WERI-Rb-1 (cell line): ENCODE measurements at regions not wholly inside any gene's neighbourhood (a gene's known extent, or its start where the extent isn't known, plus 50 kb on each side); places are given as distances from the start of the nearest gene placed in this dataset.
"Not testable (repeated sequence)": the region's sequence is repeated elsewhere in the genome, so short reads cannot be mapped to it uniquely, and the experiment has no call there.

Source experiments
- DNase-seq: peaks from one replicate; pipeline ENCODE4 v3.0.0-alpha.2; 2020
- H3K27ac ChIP-seq: fragments of 250-450 bp; sonication (Bioruptor Pico); 2 replicates; pipeline ENCODE4 v1.5.1; 2020; ENCODE audit warnings: mild to moderate bottlenecking, moderate library complexity
- H3K27me3 ChIP-seq: fragments of 250-450 bp; sonication (Bioruptor Pico); 2 replicates; pipeline ENCODE4 v1.5.1; 2021; ENCODE audit warnings: mild to moderate bottlenecking, low read depth, moderate library complexity; ENCODE audit not compliant: insufficient read depth, severe bottlenecking
- H3K36me3 ChIP-seq: fragments of 250-450 bp; sonication (Bioruptor Pico); 2 replicates; pipeline ENCODE4 v1.5.1; 2020; ENCODE audit warnings: mild to moderate bottlenecking, moderate library complexity
- H3K4me3 ChIP-seq: 2 replicates; pipeline ENCODE4 v1.5.1; 2011; ENCODE audit warnings: low read depth, mild to moderate bottlenecking, control low read depth, low read length
- H3K9me3 ChIP-seq: fragments of 250-450 bp; sonication (Bioruptor Pico); 2 replicates; pipeline ENCODE4 v1.5.1; 2021; ENCODE audit warnings: mild to moderate bottlenecking, moderate library complexity; ENCODE audit not compliant: severe bottlenecking
- TF ChIP-seq, protein P1 (sequence below): IDR thresholded peaks from 2 replicates; pipeline ENCODE4 v1.5.1; 2011; ENCODE audit warnings: low read depth, mild to moderate bottlenecking, control low read depth, inconsistent platforms, low read length

DNA sequence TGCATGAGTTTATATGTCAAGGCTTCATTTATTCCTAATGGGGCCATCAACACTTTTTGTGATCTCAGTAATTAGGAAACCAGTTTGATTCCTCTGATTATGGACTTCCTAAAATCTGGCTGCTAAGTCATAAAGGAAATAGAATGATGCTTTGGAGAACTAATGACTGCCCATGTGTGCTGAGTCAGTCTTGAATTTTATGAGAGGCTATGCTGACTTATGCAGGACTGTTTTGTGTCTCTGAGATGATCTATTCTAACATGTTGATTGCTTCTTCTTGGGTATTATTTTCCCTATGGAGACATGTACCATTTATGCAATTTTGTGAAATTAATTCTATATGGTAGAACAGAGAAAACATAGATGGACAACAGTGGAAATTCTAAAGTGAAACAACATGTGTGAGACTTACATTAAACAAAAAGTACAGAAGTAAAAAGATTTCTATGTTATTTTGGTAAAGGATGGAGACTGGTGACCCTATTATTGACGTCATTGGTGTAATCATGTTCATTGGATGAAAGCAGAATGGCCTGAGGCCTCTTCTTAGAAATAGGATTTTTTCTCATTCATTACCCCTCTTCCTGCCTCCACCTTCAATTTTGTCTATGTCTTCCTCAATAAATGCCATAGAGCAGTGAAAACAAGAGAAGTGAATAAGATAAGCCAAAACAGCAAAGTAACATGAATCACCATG lies 1658.2 kb upstream of the PIK3C3 start:
- Histone ChIP-seq H3K4me3 (no peak overlapping the region), H3K27me3 (no peaks in the 10 kb centered on the region), H3K27ac (no peak overlapping the region), H3K36me3 (no peaks in the 10 kb centered on the region), H3K9me3 (no peaks in the 10 kb centered on the region)
- no peak for DNase-seq
- TF ChIP-seq, protein P1, sequence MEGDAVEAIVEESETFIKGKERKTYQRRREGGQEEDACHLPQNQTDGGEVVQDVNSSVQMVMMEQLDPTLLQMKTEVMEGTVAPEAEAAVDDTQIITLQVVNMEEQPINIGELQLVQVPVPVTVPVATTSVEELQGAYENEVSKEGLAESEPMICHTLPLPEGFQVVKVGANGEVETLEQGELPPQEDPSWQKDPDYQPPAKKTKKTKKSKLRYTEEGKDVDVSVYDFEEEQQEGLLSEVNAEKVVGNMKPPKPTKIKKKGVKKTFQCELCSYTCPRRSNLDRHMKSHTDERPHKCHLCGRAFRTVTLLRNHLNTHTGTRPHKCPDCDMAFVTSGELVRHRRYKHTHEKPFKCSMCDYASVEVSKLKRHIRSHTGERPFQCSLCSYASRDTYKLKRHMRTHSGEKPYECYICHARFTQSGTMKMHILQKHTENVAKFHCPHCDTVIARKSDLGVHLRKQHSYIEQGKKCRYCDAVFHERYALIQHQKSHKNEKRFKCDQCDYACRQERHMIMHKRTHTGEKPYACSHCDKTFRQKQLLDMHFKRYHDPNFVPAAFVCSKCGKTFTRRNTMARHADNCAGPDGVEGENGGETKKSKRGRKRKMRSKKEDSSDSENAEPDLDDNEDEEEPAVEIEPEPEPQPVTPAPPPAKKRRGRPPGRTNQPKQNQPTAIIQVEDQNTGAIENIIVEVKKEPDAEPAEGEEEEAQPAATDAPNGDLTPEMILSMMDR = no peak

DNA sequence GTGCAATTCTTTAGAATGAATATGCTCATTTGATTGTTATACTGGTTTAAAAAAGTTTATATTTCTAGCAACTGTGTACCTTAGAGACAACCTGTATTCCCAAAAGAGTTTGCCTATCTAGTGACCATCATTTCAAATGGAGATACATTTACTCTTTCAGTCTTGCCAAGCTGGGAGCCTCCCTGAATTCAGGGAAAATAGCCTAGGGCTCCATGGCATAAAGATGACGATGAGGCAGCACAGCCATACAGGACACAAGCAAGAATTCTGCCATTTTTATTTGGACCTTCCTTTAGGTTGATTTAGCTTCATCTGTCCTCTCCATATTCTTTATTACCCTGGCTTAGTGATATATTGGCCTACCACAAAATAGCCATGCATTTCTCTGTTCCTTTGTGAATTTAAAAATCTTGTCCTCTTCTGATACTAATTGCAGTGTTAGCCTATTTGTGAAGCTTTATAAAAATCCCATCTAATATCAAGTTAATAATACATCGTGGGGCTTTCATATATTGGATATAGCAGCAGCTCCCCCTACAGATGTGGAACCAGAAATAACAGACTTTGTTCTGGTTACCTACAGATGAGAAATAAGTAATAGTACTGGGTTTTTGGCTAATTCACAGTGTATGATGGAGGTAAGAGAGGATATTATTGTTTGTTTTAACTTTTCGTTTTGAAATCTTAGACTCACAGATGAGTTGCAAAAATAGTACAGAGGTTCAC lies 1661.9 kb upstream of the PIK3C3 start:
- no peaks in the 10 kb centered on the region for H3K9me3 ChIP-seq
- no peak for DNase-seq
- H3K36me3 ChIP-seq = no peaks in the 10 kb centered on the region
- H3K27ac ChIP-seq = no peak overlapping the region
- no peaks in the 10 kb centered on the region for H3K27me3 ChIP-seq
- TF ChIP-seq, protein P1 = 0 out of 2 replicates have a peak, but pooled peaks have one; percentile 8
- no peak overlapping the region for H3K4me3 ChIP-seq

DNA sequence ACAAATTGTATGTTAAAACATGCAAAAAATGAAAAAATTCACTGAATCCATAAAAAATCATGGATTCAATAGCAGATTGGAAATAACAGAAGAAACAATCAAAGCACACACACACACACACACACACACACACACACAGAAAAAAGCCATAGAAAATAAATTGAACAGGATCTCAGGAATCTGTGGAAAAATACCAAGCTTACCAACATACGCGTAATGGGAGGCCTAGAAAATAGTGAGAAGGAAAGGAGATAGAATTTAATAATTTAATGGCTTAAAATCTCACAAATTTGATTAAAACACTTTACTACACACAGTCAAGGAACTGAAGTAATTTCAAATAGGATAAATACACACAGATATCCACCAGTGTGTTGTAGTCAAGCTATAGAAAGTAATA lies 1671.5 kb upstream of the PIK3C3 start:
- no peak overlapping the region for H3K27ac ChIP-seq
- H3K4me3 ChIP-seq = no peak overlapping the region
- H3K27me3 ChIP-seq = no peaks in the 10 kb centered on the region
- no peak for DNase-seq
- TF ChIP-seq, protein P1 = no peak
- no peaks in the 10 kb centered on the region for H3K36me3 ChIP-seq
- no peaks in the 10 kb centered on the region for H3K9me3 ChIP-seq

DNA sequence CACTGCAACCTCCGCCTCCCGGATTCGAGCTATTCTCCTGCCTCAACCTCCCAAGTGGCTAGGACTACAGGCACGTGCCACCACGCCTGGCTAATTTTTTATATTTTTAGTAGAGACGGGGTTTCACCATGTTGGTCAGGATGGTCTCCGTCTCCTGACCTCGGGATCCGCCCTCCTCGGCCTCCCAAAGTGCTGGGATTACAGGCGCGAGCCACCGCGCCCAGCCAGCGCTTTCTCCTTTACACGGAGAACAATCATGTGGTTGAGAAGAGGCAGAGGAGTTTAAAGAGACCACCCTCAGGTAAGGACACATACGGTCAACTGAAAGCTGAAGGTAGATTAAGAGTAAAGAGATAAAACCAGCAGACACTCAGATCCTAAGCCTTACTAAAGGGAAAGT lies 1673.7 kb upstream of the PIK3C3 start:
- not testable (repeated sequence) for H3K4me3 ChIP-seq, H3K27ac ChIP-seq, H3K9me3 ChIP-seq, DNase-seq, H3K36me3 ChIP-seq, H3K27me3 ChIP-seq

DNA sequence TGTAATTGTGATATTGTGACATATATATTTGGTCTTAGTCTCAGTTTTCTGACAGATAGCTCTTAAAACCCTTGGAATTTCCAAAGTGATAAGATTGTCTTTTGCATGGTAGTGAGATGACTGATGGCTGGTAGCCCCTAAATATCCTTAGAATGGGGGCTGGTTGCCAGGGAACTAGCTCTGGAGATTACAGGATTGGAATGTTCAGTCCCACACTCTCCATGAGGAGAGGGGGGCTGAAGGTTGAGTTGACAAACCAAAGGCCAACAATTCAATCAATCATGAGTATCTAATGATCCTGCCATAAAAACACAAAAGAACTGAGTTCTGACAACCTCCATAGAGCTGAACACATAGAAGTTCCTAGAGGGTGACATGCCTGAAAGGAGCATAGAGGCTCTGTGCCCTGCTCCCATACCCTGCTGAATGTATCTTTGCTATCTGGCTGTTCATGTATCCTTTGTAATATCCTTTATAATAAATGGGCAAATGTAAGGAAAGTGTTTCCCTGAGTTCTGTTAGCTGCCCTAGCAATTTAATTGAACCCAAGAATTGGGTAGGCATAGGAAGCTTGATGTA lies 1680.3 kb upstream of the PIK3C3 start:
- Histone ChIP-seq H3K36me3 (no peaks in the 10 kb centered on the region), H3K27me3 (no peaks in the 10 kb centered on the region), H3K4me3 (no peak overlapping the region), H3K9me3 (no peaks in the 10 kb centered on the region), H3K27ac (no peak overlapping the region)
- TF ChIP-seq, protein P1 = no peak
- no peak for DNase-seq

DNA sequence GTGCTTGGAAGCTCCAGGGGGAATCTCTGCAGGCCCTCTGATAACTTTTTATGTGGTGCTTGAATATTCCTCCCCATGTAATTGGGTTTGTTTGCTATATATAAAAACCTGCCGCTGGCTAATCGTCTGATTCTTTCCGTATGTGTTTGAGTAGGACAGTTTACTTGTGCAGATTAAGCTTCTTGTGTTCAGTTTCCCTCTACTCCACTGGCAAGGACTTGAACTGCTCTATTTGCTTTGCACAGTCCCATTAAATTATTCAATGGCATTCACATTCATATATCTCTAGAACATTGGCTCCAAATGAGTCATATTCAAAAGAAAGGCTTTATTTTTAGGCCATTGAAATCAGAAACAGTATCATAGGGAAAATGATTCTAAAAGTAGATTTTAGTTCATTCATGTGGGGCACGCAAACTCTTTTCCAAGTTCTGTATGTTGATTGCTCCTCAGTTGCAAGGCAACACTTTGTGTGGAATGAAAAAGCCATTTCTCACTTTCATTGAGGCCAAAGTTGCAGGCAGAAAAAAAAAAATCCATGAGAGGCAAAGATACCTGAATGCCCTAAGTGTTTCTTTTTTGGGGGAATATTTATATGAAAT lies 1682.3 kb upstream of the PIK3C3 start:
- no peak overlapping the region for H3K4me3 ChIP-seq
- no peak for DNase-seq
- H3K27me3 ChIP-seq = no peaks in the 10 kb centered on the region
- TF ChIP-seq, protein P1 = no peak
- H3K9me3 ChIP-seq = no peaks in the 10 kb centered on the region
- H3K36me3 ChIP-seq = no peaks in the 10 kb centered on the region
- no peak overlapping the region for H3K27ac ChIP-seq
